Activated CD8-positive, alpha-beta memory T cell treated with anti-CD3 and anti-CD28 coated beads for 24 hours (primary cell): ENCODE measurements at regions not wholly inside any gene's neighbourhood (a gene's known extent, or its start where the extent isn't known, plus 50 kb on each side); places are given as distances from the start of the nearest gene placed in this dataset.
"Not testable (repeated sequence)": the region's sequence is repeated elsewhere in the genome, so short reads cannot be mapped to it uniquely, and the experiment has no call there.

Experiments used
- DNase-seq: peaks from one replicate; pipeline ENCODE4 v3.0.0-alpha.2; 2020

DNA sequence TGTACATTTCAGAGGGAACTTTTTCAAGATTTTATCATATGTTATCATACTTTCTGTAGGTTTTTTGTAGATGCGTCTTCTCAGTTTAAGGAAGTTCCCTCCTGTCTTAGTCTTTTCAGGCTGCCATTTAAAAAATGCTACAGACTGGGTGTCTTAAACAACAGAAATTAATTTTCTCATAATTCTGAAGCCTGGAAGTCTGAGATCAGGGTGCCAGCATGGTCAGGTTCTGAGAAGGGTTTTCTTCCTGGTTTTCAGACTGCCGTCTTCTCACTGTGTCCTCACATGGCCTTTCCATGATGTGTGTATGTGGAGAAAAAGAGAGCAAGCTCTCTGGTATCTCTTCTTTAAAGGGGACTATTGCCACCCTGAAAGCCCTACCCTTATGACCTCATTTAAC is 189.9 kb upstream of the SOX2 start:
- DNase-seq = no peak

DNA sequence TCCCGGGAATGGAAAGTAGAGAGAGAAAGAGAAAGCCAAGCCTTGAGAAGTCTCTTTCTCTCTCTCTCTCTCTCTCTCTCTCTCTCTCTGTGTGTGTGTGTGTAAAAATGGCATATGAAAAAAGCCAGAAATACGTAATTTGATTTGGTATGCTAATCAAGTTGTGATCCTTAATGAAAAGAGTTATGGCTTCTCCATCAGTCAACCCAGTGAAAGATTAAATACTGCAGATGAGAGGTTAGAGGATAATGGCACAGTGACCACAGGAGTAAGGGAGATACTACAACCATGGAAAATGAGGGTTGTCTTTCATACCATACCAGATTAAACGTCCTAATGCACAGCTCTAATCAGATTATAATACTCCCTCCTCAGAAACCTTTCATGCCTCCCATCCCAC is 193.5 kb upstream of the SOX2 start:
- DNase-seq = no peak

DNA sequence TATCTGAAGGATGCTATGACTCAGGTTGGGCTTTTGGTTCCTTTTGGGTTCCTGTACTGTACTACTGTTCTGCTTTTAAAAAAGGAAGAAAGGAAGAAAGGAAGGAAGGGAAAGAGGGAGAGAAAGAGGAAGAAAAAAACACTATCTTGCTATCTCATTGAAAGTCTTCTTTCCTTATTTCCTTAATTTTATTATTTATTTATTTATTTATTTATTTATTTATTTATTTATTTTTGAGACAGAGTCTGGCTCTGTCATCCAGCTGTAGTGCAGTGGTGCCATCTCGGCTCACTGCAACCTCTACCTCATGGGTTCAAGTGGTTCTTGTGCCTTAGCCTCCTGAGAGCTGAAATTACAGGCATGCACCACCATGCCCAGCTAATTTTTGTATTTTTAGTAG is 198.9 kb upstream of the SOX2 start:
- no peak for DNase-seq

DNA sequence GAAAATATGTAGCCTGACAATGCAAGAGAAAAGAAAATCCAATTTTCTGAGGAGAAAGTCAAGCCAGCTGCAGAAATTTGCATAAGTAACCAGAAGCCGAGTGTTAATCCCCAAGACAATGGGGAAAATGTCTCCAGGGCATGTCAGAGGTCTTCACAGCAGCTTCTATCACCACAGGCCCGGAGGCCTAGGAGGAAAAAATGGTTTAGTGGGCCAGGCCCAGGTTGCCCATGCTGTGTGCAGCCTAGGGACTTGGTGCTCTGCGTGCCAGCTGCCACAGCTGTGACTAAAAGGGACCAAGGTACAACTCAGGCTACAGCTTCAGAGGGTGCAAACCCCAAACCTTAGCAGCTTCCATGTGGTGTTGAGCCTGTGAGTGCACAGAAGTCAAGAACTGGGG is 201.2 kb upstream of the SOX2 start:
- DNase-seq = no peak

DNA sequence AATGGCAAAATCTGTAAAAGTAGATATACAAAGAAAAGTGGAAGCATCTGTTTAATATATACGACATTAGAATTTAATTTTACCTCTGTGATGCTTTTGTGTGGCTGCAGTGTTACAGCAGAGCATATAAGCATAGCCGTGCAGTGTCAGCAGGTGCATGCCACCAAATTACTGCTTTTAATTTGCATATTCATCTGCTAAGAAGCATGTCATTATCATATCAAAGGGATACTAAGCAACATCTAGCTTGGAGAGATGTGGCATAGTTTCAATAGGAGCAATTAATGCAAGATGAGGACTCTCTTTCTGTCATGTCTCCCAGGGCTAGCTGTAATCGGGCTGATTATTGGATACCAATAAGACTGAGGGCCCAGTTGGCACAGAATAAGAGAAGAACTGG is 214.4 kb upstream of the SOX2 start:
- DNase-seq = no peak

DNA sequence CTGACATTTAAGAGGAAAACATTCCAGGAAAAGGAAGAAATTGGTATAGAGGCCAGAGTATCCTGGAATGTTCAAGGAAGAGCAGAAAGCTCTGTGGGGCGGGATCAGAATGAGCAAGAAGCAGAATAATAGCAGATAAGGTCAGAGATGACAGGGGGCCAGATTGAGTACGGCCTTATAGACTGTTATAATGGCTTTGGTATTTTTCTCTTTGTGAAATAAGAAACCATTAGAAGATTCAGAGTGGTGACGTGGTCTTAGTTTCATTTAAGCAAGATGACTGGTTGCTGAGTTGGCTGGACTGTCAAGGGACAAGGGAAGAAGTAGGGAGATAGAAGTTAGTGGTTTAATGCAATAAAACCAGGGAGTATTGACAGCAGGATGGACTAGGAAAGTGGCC is 218.3 kb upstream of the SOX2 start:
- no peak for DNase-seq

DNA sequence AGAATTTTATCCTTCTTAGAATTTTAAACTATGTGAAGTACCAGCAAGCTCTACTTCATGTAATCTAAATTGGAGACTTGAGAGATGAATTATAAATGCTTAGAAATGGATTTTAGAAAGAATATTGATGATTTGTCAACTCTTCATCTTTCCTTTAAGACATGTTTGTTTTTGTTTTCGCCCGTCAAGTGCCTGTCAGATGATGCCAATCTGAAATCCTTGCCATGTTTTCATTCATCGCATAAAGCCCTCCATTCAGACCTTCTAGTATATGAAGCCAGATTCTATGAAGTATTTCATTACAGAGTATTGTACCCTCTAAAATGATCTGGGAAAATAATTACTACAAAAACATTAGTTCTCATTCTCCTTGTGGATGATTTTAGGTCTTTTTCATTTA is 223.2 kb upstream of the SOX2 start:
- DNase-seq = no peak

DNA sequence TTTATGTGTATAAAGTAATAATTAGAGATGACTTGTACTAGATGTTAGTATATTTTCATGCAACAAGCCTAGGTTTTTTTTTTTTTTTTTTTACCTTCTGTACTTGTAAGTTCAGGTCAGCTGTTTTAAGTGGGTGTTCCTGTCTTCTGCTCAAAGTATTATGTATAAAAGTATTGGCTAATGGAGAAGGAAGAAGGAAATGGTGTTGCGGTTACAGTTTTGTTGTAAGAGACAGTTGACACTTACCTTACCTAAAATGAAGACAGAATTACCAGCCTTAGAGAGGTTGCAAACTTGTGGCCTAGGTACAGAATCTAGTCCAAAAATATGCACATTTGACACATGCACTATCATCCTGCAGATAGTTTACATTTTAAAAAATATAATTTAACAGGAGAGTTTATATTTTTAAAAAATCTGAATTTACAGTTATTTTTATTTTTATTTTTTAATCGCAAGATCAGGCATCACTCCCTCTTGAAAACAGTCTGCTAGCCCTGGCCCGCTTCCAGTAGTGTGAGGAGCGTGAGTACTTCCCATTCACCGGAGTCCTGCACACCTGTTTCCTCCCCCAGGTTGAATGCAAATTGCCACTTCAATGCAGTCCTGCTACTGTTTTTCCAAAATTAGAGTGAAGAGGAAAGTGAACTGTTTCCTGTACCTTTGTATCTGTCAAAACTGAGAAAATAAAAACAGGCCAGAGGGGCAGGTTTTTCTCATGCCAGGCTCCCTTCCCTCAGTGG is 224.3 kb upstream of the SOX2 start:
- no peak for DNase-seq

DNA sequence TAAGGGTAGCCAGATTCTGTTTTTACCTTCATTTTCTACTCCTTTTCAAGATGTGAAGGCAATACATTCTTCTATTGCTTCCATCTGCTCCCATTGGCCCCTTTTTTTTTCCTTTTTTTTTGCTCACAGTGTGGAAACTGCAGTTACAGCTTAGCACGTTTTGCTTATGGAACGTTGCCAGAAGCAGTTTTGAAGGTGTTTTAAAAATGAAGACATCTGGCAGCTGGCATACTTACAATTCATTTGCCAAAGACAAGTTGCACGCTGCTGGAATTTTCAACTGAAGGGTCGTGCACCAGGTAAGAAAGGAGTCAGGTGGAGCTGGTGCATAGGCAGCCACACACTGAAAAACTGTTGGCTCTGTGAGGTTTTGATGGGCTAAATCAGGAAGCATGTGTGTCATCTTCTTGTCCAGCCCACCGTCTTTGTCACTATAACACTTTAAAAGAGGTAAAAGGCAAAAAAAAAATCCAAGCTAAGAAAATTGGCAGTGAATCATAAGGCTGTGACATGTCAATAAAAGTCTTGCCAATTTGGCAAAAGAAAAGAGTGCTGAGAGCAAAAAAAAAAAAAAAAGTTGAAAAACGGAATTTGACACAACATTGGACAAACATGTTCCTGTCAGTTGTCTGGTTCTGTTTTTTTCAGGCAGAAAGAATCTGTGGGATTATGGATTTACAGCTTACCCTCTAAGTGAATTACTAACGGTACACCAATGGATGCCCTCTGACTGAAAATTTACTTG is 225.4 kb upstream of the SOX2 start:
- no peak for DNase-seq

DNA sequence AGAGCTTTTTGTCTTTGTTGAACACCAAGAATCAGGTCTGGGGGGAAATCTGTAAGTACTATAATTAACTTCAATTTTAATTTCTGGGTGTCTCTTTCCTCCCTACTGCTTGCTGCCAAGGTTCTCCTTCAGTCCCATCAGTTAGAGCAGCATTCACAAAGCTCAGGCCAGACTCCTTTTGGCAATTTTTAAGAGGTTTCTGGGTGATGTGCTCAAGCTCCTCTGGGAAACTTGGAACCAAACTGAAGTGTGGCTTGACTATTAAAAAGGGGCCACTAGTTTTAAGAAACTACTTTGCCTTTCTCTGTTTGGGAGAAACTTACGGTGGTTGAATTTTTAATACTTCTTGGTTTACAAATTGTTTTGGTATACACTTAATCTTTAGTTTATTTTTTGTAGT is 227.7 kb upstream of the SOX2 start:
- no peak for DNase-seq

DNA sequence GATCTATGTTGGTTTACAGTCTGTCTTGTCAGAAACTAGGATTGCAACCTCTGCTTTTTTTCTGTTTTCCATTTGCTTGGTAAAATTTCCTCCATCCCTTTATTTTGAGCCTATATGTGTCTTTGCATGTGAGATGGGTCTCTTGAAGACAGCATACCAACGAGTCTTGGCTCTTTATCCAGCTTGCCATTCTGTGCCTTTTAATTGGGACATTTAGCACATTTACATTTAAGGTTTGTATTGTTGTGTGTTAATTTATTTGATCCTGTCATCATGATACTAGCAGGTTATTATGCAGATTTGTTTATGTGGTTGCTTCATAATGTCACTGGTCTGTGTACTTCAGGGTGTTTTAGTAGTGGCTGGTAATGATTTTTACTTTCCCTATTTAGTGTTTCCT is 236.6 kb upstream of the SOX2 start:
- not testable (repeated sequence) for DNase-seq

DNA sequence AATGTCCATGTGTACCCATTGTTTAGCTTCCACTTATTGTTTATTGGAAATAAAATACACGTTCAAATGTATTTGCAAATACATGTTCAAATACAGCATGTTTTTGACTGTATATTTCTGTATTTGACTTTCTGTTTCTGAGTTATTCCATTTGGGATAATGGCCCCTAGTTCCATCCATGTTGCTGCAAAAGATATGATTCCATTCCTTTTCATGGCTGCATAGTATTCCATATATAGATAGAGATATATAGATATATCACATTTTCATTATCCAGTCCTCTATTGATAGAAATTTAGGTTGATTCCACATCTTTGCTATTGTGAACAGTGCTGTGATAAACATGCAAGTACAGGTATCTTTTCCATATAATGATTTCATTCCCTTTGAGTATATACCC is 241.4 kb upstream of the SOX2 start:
- DNase-seq = no peak

DNA sequence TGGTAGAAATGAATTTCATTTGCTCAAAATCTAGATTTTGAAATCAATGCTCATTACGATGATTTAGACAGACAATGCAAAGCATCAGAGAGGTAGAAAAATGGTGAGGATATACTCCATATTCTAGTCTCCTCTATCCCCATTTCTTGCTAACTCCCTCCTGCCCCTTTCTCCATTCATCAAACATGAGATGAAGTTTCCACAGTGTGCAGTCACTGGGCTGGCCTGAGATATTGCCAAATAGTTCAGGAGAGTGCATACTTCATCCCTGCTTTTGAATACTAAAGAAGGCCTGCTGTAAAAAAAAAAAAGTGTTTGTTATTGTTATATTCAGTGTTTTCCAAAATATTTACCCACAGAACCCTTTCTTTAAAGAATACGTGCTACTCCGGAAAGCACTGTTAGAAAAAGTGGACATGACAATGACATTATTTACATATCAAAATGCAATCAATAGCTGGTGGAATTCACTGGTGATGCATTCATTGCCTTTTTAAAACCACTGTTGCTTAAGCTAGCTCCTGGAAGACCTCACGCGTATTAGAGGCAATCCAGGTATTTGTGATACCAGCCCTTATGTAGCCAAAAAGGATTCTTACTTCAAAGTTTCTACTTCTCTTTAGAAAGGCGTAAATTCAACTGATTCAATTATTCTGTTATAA is 247.6 kb upstream of the SOX2 start:
- DNase-seq = no peak

DNA sequence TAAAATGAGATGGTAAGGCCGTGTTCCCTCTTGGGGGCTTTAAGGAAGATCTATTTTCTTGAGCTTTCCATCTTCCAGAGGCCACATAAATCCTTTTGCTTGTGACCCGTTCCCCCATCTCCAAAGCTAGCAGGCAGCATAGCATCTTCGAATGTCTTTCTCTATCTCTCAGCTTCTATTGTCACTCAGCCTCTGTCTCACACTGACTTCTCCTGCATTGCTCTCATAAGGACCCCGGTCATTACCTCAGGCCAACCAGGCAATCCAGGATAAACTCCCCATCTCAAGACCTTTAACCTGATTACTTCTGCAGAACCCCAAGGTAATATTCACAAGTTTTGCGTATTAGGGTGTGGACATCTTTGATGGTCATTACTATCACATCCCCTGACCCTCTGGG is 250.3 kb upstream of the SOX2 start:
- DNase-seq = no peak

DNA sequence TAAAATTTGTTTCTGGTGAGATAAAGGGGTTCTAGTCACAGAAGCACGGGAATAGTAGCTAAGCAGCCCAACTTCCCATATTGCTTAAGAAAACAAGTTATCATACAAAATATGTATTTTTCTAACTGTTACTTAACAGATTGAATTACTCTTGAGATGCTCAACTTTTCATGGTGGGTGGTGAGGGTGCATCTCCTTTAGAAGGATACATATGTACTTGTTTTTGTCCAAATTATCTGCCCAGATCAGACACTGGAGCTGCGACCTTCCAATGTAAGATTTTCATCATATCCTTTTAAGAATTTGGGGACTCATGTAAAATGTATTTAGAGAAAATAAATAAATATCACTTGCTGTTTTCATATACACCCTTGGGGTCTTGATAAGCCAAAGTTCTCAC is 252.2 kb upstream of the SOX2 start:
- no peak for DNase-seq

DNA sequence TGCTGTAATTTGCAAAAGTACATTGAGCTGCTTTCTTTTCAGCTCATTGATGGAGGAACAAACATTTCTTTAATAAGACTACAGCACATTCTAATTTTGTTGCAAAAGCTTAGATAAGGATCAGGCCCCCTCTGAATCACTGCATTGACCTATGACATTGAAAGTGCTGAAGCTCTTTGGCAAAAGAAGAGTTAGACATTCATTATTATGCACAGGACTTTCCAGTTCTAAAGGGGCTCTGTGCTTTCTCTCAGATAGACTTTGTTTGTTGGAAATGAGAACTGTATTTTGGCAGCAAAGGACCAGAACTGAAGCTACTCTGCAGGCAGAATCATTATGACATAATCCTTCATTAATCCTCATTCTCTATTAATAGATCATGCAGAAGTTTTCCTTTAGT is 252.9 kb upstream of the SOX2 start:
- no peak for DNase-seq

DNA sequence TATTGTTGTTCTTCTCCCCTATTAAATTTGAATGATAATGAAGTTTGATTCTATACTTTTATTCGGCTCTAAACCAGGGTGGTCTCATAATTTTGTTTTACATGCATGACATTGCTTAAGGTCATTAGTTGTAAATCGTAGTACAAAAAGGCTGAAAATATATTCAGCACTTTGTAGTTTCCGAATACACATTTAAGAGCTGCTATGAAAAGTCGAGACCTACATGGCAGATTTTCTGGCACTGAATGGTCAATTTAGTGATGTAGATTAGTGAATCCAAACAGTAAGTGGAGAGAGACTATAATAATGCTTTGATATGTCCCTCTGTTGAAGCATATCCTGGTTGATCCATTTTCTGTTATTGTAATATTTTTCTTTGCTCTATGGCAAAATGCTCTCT is 254.0 kb upstream of the SOX2 start:
- no peak for DNase-seq

DNA sequence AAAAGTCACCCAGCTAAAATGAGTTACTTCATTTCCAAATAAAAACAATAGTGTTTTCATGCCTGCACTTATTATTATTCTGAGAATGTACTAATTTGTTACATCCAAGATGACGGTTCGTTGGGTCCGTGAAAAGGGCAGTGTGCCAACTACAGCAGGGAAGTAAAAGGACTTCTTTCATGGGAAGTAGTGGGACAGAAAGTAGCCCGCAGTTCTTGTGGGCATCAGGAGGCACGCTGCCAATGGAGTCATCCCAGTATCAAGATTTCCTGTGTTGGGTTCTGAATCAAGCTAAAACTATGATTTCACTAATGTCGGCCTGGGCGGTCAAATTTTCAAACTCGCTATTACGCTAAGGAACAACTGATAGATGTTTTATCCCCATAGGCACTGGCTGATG is 254.5 kb upstream of the SOX2 start:
- no peak for DNase-seq

DNA sequence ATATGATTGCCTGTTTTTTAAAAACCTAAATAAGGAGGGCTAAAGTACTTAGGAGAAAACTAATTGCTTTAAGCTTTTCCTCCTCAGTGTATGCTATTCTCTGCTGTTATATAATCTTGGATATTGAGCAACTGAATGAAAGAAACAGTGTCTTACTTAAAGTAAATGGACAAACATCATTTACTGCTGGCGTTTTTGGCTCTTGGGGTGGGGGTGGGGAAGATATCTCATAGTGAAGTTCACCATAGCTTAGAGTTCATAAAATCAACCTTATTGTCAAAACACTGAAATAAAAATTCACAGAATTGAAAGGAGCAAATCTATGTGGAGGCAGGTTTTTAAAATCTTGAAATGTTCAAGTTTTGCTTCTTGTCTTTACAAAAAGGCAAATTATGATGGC is 256.4 kb upstream of the SOX2 start:
- no peak for DNase-seq

DNA sequence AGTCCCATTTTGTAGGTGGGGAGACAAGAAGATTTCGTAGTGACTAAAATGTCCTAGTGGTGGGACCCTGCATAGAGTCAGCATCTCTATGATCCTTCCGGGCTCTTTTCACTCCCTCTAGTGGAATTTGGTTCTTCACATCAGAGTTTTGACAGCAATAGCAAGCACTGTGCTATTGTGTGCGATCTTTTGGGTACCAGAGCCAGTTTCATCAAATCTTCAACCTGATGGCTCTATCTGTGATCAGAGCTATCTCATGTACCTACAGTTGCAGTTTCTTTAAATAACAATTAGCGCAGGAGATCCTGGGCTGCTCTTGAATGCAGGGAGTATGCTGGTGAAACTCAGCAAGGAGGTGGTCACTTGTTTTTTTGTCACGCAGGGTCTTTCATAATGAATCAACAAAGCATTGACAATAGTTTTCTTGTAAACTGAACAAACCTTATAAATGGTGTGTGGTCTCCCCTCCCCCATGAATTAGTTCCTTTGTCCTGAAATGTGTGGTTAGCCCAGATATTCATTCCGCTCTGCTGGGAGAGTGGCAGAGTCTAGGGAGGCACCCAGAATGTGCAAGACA is 257.2 kb upstream of the SOX2 start:
- DNase-seq = no peak

DNA sequence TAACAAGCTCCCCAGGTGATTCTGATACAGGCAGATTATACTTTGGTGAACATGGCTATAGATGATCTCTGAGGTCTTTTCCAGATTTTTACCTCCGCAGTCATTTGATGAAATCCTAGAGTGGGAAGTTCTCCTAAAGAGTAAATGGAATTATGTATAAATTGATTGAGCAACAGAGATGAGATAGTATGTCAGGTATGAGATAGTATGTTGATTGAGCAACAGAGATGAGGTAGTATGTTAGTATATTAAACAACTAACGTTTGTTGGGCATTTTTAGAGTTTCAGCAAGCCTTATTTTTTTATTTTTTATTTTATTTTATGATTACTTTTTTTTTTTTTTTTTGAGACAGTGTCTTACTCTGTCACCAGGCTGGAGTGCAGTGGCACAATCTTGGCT is 265.0 kb upstream of the SOX2 start:
- no peak for DNase-seq

DNA sequence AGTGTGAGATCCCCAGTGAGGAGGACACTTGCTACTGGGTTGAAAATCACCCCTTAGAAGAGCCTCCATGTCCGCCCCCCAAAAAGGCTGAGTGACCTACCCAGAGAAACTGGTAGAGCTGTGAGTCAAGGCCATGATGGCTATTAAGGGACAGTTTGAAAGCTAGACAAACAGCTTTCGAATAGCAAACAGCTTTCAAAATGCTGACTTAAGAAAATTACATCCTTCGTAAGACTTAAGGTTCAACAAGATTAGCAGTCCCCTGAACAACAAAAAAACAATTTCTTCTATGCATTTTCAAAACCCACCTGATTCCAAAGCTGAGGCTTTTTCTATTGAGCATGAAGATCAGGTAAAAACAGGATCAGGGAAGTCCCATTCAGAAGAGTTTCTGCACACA is 269.7 kb upstream of the SOX2 start:
- no peak for DNase-seq

DNA sequence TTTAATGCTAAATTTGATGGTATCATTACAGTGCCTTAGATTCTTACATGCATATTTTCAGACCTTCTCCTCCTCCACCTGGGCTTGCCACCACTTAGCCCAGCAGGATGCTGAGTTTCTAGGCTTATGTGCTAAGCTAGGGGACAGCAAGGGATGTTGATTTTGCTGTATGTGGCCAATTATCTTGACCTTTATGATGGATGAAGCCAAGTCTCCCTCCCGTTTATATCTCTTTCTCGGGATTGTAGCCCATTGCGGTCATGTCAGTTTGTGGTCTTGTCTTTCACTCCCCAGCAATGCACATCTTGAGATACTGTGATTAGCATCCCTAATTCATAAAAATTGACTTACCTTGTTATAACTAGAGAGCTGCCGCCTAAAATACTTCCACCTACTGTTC is 278.7 kb upstream of the SOX2 start:
- no peak for DNase-seq

DNA sequence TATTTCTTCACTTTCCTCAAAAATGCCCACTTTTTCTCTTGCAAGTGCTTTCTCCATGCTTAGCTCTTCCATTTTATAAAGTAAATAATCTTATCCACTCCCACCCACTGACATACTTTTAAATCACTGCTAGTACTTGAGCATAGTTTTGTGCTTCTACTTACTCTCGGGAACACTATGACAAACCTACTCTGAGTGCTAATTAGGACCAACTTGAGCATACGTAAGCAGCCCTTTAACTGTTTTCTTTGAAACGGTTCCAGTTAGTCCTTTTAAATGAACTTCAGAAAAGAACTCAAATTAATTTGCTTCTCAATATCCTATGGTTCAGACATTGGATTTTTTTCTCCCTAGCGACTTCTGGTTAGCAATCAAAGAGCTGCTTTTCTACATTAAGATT is 280.0 kb upstream of the SOX2 start:
- DNase-seq = no peak
